ENCODE measurements at regions not wholly inside any gene's neighbourhood (a gene's known extent, or its start where the extent isn't known, plus 50 kb on each side); places are given as distances from the start of the nearest gene placed in this dataset.
"Not testable (repeated sequence)": the region's sequence is repeated elsewhere in the genome, so short reads cannot be mapped to it uniquely, and the experiment has no call there.

DNA sequence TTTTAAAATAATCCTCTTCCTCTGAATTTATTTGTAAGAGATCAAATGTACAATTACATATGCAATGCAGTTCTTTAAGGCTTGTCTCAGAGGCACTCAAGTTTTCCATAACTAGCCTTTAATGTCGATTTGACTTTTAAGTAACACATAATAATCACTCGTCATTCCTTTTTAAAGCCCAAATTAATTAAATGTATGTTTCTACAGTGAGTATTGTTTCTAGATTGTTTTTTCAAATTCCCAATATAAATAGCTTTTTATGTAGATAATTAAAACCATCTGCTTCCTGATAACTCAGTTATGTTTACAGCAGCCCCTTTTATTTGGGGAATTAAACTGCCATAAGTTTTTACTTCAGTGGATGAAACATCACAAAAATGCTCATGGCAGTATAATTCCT lies 185.1 kb downstream of the ETNK1 start:
- no peak for DNase-seq (ENCODE audit: low read depth in 2 of 2, low spot score in 1 of 2)

DNA sequence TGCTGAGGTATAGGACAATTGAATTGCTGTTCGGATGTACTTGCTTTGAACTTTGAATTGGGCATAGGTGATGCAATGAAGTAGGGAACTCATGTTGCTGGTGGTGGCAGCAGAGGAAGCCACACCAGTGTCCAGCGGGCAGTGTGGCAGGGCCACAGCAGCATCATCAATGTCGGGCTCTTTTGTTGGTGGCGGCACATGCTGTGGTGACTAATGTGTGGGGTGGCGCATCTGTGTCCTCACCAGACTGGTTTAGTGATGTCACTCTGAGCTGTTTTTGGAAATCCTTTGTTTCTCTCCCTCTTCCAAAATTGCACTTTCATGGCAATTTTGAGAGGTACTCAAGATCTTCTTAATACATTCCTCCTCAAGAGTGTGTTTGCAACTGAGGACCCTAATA lies 187.6 kb downstream of the ETNK1 start:
- DNase-seq (ENCODE audit: low read depth in 2 of 2, low spot score in 1 of 2) = no peak

DNA sequence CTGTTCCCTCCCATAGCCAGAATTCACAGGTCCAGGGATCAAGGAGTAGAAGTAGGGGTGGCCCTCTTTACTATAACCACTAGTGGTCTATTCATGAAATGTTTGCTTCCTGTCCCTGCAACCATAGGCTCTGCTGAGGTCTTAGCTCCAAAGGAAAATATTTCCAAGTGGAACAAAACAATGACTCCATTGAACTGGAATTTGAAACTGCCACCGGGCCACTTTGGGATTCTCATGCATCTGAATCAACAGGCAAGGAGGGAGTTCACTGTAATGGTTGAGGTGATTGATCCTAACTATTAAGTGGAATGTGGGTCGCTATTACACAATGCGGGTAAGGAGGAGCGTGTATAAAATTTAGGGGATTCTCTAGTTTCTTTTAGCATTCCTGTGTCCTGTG lies 197.0 kb downstream of the ETNK1 start:
- no peak for DNase-seq (ENCODE audit: low read depth in 2 of 2, low spot score in 1 of 2)

DNA sequence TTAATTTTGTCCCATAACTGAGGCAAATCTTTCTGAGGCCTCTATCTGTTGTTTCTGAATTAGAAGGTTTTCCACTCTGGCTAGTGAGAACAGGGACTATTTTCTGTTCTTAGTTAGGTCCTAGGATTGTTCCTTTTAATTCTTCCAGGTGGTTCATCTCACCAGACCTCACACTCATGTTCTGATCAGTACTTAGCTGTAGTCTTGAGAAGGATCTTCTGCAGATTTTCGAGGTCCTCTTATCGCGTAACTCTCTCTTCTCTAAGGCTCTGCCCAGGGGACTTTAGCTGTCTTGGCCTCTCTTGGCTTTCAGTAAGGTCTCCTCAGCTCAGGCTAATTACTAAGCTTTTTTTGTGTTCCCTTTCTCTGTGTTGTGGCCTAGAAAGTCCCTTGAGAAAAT lies 201.1 kb downstream of the ETNK1 start:
- no peak for DNase-seq (ENCODE audit: low read depth in 2 of 2, low spot score in 1 of 2)

DNA sequence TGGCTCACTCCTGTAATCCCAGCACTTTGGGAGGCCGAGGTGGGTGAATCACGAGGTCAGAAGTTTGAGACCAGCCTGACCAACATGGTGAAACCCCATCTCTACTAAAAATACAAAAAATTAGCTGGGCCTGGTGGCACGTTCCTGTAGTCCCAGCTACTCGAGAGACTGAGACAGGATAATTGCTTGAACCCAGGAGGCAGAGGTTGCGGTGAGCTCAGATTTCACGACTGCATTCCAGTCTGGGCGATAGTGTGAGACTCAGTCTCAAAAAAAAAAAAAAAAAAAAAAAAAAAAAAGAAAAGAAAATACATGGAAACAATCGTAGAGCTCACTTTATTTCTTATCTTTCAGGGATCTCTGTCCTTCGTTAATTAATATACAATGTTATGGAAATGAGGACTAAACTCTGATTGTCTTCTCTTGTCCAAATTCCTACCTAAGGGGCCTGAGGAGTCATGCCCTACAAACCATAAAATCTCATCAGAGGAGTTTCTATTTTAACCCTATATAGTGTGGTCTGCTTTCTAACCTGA lies 201.5 kb downstream of the ETNK1 start:
- DNase-seq (ENCODE audit: low read depth in 2 of 2, low spot score in 1 of 2) = not testable (repeated sequence)

DNA sequence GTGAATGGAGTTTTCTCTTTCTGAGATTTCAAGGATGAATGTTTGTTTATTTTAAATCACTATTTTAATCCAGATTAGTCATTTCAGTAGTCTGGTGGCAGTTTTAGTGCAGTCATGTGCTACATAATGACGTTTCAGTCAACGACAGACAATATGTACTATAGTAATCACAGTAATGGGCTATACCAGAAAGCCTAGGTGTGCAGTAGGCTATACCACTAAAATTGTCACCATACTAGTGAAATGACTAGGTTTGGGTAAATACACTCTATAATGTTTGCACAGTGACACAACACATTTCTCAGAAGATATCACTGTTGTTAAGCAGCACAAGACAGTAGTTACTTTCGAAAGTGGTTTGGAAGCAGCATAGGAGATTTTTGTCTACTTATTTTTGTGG lies 203.1 kb downstream of the ETNK1 start:
- DNase-seq (ENCODE audit: low read depth in 2 of 2, low spot score in 1 of 2) = no peak

DNA sequence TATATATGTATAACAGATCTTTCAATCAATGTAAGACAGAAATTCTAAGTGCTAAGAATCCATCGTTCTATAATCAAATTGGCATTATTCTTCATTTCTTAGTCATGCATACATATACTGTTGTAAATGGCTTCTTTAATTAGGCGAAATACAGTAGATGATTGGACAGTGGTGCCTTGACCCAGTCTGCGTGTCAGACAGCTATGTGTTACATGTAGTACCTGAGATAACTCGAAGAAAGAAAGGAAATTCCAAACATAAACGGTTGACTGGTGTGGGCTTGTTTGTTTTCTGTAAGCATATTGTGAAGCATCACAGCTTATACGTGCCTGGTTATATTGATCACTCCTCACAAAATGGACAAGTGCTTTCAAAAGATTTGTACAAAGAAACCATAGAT lies 210.5 kb downstream of the ETNK1 start:
- DNase-seq (ENCODE audit: low read depth in 2 of 2, low spot score in 1 of 2) = no peak

DNA sequence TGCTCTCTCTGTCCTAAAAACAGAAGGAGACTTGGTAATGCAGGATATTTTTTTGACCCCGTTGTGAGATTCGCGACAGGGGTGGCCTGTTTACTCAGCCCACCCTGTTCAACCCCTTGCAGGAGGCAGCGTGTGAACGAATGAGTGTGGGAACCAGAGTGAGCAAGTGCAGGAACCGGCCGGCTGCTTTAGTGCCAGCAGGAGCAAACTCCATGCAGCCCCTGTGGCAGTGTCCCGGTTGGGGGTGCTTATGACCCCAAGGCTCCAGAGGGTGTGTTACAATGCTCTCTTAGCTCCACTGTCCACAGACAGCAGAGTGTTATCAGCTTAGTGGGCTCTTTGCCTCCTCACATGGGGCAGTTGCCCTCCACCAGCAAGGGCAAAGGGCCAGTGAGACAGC lies 225.2 kb downstream of the ETNK1 start:
- no peak for DNase-seq (ENCODE audit: low read depth in 2 of 2, low spot score in 1 of 2)

DNA sequence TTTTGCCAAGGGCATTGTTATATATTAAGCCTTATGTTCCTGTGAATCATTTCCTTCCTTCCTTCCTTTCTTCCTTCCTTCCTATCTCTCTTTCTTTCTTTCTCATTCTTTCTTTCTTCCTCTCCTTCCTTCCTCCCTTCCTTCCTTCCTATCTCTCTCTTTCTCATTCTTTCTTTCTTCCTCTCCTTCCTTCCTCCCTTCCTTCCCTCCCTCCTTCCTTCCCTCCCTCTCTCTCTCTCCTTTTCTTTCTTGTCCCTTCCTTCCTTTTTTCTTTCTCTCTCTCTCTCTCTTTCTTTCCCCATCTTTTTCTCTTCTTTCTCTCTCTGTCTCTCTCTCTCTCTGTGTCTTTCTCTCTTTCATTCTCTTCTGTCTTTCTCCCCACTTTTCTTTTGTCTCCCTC lies 226.6 kb downstream of the ETNK1 start:
- no peak for DNase-seq (ENCODE audit: low read depth in 2 of 2, low spot score in 1 of 2)

DNA sequence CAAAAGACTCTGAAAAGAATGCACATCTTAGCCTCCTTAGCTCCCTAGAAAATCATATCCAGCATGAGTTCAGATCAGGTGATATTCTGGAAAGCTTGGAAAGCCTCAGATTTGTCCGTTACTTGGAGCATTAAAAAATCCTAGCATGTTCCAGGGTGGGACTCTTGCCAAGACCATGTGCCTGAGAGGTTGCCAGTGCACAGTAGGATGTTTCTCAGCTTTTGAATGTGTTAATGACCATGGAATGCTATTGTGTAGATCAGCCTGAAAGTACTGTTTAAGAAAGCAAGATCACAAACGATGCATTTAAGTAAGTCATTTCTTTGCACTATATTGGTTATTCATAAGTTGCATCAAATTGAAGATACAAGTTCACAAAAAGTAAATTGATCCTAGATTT lies 230.5 kb downstream of the ETNK1 start:
- DNase-seq (ENCODE audit: low read depth in 2 of 2, low spot score in 1 of 2) = no peak

DNA sequence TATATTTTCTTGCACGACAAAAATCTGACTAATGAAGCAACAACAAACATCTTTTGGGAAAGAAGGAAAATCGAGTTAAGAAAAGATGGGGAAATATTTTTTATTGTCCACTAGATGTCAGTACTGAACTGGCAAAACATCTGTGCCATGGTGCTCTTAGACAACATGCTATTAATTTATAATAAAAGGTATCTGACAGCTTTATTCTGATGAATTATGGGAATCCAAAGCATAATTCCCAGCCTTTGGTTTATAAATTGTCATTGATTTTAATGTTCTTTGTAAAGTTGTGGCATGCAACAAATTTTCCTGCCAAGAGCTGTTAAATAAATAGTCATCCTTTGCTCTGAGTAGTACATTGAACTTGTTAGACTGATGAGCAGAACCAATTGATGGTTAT lies 231.2 kb downstream of the ETNK1 start:
- DNase-seq (ENCODE audit: low read depth in 2 of 2, low spot score in 1 of 2) = no peak

DNA sequence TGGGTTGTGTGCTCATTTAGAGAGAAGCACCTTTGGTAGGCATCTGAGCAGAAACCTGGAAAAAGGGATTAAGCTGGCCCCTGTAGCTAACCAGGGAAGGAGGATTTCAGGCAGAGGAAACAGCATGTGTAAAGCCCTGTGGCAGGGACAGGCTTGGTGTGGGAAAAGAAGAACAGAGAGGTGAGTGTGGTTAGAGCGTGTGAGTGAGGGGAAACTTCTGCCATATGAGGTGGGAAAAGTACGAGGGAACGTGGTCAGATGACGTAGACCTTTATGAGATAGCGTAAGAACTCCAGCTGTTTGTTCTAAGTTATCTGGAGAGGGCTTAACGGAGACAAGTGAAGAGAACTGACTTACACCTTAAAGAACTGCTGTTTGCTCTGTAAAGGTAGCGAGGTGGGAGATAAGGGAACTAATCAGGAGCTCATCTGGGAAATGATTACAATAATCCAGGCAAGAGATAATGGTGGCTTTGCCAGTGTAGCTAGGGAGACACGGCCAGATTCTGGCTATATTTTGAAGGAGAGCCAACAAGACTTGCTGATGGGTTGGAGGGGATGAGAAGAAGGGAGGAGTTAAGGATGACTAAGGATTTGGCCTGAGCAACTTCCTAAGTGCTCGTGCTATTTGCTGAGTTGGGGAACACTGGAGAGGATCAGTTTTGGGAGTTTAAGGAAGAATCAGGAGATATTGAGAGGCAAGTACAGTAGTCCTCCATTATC lies 234.0 kb downstream of the ETNK1 start:
- no peak for DNase-seq (ENCODE audit: low read depth in 2 of 2, low spot score in 1 of 2)

DNA sequence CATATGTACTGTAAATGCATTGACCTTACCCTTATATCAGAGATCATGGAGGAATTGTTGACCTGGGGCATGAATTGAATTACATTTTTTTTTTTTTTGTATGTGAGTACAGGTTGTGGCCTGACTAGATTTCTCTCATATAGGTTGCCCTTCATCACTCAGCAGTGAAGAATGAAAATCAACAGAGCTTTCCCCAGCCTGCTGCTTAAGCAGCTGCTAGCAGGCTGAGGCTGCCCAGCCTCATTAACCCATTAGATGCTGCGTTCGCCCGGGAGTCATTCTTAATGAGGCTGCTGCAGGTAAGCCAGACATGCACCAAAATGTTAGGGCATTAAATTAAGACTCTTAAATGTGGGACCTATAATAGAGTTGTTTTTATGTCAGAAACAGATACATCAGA lies 236.0 kb downstream of the ETNK1 start:
- no peak for DNase-seq (ENCODE audit: low read depth in 2 of 2, low spot score in 1 of 2)

DNA sequence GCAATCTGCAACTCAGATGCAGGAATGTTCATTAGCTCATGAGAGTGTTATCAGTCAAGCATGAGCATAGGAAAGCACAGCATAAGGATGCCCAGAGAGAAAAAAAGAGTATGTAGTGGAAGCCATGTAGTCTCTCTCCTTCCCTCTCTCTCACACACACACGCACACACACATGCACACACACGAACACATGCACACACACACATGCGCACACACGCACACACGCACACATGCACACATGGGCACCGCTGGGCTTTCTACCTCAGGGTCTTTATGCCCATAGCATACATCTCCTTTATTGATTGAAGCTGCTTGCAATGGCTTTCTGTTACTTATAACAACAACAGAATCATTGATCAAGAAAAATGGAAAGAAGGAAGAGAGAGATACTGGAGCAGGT lies 240.9 kb downstream of the ETNK1 start:
- DNase-seq (ENCODE audit: low read depth in 2 of 2, low spot score in 1 of 2) = no peak

DNA sequence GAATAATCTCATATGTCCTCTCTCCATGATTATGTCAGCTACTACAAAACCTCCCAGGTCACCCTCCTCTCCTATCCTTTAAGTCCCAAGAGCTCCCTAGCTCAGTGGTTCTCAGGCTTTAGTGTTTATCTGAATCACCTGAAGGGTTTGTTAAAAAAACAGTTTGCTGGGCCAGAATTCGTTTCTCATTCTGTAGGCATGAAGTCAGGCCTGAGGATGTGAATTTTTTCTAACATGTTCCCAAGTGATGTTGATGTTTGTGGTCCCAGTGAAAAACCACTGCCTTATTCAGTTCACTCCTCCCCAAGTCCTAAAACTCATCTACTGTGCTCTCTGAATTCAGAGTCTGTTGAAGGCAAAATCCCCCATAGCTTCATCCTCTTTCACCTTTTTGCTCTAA lies 241.4 kb downstream of the ETNK1 start:
- no peak for DNase-seq (ENCODE audit: low read depth in 2 of 2, low spot score in 1 of 2)

DNA sequence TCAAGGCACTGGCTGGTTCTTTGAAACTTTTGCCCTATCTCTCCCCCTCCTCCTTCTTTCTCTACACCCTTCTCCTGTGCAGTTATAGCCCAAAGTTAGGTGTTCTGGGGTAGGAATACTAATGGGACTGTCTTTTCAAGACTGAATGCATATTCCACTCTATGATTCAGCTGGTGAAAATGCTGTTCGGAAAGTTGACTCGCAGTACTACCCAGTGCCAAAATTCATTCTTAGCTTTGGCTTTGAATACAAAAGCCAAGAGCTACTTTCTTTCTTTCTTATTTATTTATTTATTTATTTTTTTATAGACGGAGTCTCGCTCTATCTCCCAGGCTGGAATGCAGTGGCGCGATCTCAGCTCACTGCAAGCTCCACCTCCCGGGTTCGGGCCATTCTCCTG lies 249.2 kb downstream of the ETNK1 start:
- DNase-seq (ENCODE audit: low read depth in 2 of 2, low spot score in 1 of 2) = no peak

DNA sequence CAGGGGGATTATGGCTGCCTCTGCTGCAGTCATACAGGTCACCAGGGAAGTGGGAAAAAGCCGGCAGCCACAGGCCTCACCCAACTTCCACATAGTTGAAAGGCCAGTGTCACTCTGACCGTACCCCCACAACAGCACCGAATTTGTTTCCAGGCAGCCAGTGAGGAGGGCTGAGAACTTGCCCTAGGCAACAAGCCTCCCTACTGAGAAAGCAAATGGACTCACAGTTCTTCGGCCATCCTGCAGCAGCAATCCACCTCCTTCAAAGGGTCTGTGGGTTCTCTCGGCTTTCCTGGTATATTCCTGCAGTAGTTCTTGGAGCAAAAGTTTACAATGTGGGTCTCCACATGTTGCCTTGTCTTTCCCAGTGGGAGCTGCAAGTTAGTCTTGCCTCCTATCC lies 251.3 kb downstream of the ETNK1 start:
- no peak for DNase-seq (ENCODE audit: low read depth in 2 of 2, low spot score in 1 of 2)

DNA sequence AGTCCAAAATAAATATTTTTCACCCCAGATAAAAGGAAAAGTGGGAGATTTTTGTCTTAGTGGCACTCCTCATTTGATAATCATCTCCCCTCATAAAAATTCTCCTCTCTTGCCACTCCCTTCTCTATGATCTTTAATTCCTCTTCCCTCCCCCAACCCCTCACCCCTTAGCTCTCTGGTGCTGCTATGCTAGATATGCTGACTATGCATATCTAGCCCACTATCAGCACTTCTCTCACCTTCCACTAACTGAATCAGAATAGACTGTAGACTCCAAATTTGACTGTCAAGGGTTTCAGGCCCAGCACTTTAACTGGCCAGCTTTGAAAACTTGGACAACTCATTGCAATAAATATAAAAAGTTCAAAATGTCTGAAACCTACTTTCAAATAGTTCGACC lies 254.2 kb downstream of the ETNK1 start:
- DNase-seq (ENCODE audit: low read depth in 2 of 2, low spot score in 1 of 2) = no peak

DNA sequence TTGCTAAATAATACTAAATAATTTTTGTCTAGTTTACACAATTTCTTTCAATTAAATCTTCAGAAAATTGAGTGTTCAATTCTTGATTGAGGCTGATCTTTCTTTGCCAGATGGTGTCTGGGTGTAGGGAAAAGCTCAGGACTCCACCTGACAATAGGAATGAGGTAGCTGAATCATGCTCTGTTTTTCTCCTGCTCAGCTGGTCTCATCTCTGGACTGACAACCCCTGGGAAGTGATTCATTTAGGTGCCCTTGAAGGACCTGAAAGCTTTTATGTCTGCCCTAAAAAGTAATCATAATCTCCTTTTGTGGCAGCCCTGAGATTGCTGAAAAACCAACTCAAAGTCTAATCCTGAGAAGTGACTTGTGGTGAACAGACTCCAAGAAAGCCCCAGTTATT lies 255.4 kb downstream of the ETNK1 start:
- no peak for DNase-seq (ENCODE audit: low read depth in 2 of 2, low spot score in 1 of 2)

DNA sequence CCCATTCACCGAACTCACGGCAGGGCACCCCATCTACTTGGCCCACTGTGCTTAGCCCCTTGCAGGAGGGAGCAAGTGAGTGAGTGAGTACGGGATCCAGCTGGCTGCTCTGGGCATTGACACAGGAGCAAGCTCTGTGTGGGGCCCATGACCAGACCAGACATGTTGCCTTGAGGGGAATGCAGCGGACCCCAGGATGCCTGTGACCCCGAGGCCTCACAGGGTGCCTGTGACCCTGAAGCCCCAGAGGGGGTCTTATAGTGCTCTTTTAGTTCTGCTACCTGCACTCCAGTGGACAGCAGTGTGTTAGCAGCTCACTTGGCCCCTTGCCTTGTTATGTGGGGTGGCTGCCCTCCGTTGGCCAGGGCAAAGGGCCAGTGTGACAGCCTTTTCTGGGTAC lies 255.8 kb downstream of the ETNK1 start:
- no peak for DNase-seq (ENCODE audit: low read depth in 2 of 2, low spot score in 1 of 2)

DNA sequence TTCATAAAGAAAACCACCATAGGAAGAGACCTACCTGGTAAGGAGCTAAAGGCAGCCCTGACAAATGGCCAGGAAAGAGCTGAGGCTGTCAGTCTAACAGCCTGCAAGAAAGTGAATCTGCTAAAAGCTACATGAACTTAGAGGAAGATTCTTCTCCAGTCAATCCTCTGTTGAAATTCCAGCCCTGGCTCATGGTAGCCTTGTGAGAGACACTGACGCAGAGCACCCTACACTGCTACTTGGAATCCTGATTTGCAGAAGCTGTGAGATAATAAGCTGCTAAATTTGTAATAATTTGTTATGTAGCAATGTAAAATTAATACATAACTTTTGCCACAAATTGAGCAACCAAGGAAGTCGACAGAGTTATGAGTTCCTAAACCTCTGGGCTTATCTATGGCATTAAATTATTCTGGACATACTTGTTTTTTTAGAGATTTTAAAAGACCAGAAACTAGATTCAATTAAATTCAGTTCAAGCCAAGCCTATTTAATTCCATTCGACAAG lies 257.0 kb downstream of the ETNK1 start:
- DNase-seq (ENCODE audit: low read depth in 2 of 2, low spot score in 1 of 2) = no peak

DNA sequence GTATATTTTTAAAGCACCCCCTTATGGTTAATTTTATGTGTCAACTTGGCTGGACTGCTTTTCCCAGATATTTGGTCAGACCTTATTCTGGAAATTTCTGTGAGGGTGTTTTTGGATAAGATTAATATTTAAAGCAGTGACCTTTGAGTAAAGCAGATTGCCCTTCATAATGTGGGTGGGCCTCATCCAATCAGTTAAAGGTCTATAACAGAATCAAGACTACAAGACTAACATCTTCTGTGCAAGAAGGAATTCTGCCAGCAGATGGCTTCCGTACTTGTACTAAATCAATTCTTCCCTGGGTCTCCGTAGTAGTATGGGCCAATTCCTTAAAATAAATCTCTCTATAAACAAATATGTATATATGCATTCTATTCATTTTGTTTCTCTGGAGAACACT lies 257.6 kb downstream of the ETNK1 start:
- DNase-seq (ENCODE audit: low read depth in 2 of 2, low spot score in 1 of 2) = no peak

DNA sequence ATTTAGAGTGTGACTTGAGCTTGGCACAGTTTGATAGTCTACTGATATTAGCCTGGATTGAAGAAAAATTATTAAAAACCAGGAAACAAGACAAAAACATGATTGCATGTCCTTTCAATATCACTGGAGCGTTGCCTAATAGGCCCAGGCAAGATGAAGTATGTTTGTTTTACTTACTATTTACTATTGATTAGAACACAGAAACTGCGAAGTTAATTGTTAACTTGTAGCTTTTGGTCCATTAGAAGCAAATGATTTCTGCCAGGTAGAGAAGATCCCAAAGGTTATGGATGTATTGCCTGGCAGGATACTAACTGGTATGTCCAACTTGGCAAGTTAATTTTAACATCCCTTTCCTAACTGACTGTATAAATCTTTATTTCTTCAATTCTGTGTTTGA lies 268.9 kb downstream of the ETNK1 start:
- no peak for DNase-seq (ENCODE audit: low read depth in 2 of 2, low spot score in 1 of 2)
